Skeletal muscle cell (primary cell): ENCODE measurements at regions not wholly inside any gene's neighbourhood (a gene's known extent, or its start where the extent isn't known, plus 50 kb on each side); places are given as distances from the start of the nearest gene placed in this dataset.
A peak's percentile ranks its signal among the peaks of the same experiment; 100 is the strongest.
"Not testable (repeated sequence)": the region's sequence is repeated elsewhere in the genome, so short reads cannot be mapped to it uniquely, and the experiment has no call there.

Source experiments
- DNase-seq: peaks from one replicate; pipeline ENCODE4 v3.0.0-alpha.2; 2010; ENCODE audit warnings: low read depth
- H3K4me3 ChIP-seq: 2 replicates; pipeline ENCODE4 v1.5.1; 2011; ENCODE audit warnings: low read depth, mild to moderate bottlenecking, control low read depth, low read length, moderate library complexity

DNA sequence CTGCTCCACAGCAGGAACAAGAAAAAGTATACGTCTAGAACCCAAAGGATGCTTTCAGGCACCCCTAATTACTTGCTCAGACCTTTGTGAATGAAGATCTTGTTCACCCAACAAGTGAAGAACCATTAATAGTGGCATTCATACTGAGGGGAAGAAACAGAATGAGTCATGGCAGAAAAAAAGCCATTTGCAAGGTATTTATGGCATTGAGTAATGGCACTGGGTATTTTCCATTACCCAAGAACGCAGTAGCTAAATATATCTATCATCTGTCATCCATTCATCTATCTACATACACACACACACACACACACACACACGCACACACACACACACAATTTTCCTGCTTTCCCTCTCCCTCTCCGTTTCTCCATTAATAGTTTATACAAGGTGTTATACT, 56.4 kb upstream of the XIRP2 start:
- DNase-seq: no peak
- no peak overlapping the region for H3K4me3 ChIP-seq

DNA sequence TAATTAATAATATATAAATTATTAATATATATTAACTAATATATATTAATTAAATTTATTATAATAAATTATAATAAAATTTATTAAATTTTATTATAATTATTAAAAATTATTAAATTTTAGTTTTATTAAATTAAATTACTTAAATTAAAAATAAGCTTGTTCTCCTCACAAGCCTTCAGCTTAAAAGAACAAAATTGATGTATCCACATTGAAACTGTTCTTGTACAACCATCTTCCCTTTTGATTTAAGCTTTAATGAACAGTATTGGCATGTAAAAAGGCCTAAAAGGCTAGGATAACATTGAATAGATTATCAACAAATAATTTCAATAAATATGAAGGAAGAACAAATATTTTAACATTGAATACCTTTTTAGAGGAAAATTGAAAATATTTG, 62.4 kb upstream of the XIRP2 start:
- no peak for DNase-seq
- no peak overlapping the region for H3K4me3 ChIP-seq

DNA sequence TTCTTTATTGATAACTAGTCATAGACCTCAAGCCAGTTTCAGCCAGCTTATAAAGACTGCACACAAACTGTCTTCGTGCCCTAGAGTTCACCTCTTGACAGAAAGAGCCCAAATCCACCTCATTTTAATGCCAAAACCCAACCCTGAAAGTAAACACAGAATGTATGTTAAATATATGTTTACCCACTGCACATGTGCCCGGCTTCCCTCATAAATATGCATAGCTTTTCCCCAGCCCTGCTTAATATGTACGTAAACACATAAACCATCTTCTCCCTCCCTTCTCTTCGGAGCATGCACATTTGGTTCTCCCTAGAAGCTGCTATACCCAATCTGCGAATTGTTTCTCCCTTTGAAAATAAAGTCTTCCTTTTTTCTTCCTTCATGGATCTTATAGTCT, 73.9 kb upstream of the XIRP2 start:
- H3K4me3 ChIP-seq: no peak overlapping the region
- DNase-seq: no peak

DNA sequence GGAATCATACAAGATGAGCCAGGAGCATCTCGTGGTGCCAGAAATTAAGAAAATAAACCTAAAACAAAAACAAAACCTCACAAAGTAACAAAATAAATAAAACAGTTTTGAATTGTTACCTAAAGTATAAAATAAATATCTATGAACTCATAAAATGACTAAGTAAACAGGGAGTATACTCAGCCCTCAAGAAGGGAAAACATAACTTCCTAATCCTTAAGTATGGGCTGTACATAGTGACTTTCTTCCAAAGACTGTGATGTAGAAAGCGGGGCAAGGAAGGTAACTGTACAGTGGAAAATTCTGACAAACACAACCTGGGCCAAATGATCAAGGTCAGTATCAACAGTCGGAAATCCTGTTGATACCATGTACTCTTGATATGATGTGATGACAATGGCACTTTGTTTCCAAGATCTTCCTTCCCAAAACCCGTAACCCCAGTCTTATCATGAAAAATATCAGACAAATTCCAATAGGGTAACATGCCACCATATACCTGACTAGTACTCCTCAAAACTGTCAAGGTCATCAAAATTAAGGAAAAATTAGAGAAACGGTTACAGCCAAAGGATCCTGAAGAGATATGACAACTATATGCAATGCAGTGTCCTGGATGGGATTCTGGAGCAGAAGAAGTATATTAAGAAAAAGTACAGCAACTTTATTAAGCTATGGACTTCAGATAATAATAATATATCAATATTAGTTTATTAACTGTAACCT, 76.0 kb upstream of the XIRP2 start:
- H3K4me3 ChIP-seq: no peak overlapping the region
- DNase-seq: no peak

DNA sequence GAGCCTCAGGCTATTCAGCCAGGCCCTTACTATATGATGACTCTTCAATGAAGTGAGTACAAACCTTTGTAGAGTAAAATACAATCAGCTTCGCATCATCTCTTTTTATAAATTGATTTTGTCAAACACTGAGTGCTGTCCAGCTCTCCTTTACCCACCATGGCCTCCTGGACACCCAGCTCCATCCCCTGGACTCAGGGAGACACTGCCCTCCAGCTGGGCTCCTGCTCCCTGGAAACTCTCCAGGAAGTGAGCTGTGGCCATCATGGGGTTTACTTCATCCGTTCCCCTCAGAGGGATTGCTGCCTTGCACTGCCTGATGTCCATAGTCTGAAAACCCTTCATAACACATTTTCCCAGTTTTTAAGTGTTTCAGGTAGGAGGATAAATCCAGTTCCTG, 82.5 kb upstream of the XIRP2 start:
- no peak for DNase-seq
- no peak overlapping the region for H3K4me3 ChIP-seq

DNA sequence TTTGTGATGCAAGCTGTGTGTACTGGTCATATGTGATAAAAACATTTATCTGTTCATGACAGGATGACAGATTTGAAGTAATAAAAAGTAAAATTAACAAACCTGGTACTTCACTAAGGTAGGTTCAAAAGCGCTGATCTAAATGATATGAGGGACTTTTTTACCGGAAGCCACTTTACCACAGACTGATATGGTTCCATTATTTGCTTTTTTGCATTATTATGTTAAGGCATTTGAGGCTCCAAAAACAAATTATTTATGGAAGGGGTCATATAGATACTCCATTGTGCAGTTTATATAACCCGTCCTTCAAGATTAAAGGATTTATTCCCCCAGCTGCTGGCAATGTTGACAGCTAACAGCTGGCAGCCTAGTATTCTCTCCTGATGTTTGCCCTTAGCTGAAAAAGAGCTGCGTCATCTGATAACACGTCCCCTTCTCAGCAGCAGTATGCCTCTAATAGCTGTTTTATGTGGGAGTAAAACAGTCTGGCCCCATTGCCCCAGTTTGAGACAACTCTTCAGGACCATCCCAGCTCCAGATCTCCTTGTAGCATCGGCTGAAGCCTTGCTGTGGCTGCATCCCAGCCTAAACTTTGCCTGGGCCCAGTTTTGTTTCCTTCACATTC, 84.8 kb upstream of the XIRP2 start:
- peak; percentile 8 for DNase-seq

DNA sequence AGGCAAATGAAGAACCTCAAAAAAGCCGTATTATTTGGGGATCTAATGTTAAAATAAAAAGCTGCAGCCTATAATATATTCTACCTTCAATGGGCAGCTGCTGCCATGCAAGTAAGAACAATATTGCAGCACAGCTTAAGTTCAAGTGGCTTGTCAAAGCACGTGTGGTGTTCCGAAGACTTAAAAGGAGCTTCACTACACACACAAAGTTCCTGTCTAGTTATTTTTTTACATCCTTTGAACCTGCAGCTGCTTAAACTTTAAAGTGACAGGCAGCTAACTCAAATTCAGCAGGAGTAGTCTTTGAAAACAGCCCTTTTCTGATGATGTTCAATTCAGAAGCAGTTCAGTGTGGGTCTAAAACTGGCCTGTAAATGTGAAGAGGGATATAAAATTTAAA, 85.8 kb upstream of the XIRP2 start:
- H3K4me3 ChIP-seq: no peak overlapping the region
- DNase-seq: no peak

More for the DNA sequence above, 84.8 kb upstream of the XIRP2 start:
- H3K4me3 ChIP-seq: no peak overlapping the region

DNA sequence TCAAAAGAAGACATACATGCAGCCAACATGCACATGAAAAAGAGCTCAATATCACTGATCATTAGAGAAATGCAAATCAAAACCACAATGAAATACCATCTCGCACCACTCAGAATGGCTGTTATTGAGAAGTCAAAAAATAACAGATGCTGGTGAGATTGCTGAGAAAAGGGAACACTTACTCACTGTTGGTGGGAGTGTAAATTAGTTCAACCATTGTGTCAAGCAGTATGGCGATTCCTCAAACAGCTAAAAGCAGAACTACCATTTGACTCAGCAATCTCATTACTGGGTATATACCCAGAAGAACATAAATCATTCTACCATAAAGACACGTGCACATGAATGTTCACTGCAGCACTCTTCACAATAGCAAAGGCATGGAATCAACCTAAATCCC, 95.5 kb upstream of the XIRP2 start:
- no peak for DNase-seq
- no peak overlapping the region for H3K4me3 ChIP-seq

DNA sequence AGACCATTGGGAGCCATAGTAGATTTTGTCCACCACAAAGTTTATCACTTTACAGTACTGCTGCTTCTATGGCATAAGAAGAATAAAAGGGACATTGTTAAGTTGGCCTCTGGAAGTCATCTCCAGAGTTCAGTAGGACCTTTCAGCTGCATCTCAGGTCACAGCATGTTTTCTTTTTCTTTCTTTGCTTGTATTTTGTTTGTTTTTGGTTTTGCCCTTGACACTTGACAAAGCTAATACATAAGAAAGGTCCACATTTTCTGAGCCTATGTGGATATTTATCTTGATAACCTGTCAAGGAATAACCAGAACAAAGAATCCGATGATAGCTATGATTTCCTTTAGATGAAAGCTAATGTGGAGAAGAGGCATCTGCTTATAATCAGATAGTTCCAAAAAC, 101.6 kb upstream of the XIRP2 start:
- DNase-seq: no peak
- H3K4me3 ChIP-seq: no peak overlapping the region

DNA sequence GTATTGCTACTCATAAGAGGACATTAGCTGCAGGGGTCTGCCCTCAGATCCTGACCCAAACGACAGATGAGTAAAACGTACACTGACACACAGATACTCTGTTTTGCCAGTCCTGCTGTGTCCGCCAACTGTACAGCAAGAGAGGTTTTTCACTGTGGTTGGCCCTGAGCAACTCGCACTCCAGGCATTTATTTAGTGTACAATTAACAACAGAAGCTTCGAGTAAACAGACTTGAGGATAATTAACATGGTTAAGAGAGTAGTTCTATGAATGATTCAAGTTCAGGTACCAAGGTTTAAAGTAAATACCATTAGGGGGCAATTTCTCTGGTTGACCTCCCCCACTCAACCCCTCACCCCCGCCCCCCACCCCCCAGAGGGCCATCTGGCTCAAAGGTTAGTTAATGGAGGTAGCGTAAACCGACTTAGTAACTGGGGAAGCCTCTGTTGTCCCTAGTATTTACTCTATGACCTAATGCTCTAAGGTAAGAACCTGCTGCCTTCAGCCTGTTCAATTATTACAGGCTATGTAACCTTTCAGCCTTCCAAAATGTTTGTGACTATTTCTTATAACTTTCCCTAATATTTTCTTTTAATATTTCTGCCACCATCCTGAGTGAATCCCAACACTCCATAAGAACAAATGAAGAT, 103.9 kb upstream of the XIRP2 start:
- no peak overlapping the region for H3K4me3 ChIP-seq

DNA sequence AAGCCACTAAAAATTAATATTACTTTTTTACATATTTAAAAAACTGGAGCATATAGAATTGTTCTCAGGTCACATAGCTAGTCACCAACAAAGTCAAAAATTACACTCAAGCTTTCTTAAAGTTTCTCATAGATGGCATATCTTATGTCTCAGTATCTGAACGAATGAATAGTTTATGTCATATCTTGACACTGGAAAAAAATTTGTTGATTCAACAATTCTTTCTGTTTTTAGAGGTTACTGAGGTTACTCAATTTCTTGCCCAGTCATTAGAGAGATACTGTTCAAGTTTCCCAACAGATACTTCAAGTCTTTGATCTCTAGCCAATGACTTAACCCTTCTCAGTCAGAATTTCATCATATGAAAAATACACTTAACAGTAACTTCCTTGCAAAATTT, 113.1 kb upstream of the XIRP2 start:
- DNase-seq: no peak
- H3K4me3 ChIP-seq: no peak overlapping the region

More for the DNA sequence above, 103.9 kb upstream of the XIRP2 start:
- DNase-seq: no peak

DNA sequence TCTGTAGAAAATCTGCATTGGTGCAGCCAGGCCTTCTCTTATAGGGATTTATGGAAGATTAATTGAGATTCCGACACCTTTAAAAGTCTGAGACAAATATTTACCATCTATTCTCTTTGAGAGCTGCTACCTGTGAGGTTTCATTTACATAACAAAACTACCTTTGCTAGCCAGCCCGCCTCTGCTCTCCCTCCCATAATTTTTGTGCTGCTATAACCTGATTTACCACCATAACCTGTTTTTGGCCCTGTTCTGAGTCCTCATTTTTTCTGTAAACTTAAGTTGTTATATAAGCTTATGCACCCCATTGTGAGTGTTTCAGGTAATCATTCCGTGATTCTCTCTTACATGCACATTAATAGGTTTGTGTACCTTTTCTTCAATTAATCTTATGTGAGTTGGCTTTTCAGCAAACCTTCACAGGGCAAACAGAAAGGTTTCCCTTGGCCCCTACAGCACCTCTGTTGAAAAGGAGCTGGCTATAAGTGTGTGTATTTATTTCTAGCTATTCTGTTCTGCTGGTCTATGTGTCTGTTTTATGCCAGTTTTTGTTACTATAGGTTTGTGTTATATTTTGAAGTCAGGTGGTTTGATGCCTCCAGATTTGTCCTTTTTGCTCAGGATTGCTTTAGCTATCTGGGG, 114.9 kb upstream of the XIRP2 start:
- H3K4me3 ChIP-seq: no peak overlapping the region
- DNase-seq: no peak

DNA sequence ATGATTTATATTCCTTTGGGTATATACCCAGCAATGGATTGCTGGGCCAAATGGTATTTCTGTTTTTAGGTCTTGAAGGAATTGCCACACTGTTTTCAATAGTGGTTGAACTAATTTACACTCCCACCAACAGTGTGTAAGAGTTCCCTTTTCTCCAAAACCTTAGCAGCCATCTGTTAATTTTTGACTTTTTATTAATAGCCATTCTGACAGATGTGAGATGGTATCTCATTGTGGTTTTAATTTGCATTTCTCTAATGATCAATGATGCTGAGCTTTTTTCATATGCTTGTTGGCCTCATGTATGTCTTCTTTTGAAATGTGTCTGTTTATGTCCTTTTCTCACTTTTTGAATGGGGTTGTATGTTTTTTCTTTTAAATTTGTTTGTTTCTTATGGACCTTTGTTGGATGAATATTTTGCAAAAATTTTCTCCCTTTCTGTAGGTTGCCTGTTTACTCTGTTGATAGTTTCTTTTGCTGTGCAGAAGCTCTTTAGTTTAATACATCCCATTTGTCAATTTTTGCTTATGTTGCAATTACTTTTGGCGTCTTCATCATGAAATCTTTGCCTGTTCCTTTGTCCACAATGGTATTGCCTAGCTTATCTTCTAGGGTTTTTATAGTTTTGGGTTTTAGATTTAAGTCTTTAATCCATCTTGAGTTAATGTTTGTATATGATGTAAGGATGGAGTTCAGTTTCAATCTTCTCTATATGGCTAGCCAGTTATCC, 119.7 kb upstream of the XIRP2 start:
- no peak overlapping the region for H3K4me3 ChIP-seq
- DNase-seq: no peak

DNA sequence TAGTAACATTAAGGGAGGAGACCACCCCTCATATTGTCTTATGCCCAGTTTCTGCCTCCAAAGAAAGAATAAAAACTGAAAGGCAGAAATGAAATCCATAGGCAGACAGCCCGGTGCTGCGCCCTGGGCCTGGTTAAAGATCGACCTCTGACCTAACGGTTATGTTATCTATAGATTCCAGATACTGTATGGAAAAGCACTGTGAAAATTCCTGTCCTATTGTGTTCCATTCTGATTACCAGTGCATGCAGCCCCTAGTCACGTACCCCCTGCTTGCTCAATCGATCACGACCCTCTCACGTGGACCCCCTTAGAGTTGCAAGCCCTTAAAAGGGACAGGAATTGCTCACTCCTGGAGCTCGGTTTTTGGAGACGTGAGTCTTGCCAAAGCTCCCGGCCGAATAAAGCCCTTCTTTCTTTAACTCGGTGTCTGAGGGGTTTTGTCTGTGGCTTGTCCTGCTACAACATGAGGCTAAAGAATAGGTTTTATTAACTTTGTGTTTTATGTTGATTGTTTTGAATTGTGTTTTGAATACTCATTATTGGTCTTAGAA, 121.4 kb upstream of the XIRP2 start:
- not testable (repeated sequence) for H3K4me3 ChIP-seq, DNase-seq

DNA sequence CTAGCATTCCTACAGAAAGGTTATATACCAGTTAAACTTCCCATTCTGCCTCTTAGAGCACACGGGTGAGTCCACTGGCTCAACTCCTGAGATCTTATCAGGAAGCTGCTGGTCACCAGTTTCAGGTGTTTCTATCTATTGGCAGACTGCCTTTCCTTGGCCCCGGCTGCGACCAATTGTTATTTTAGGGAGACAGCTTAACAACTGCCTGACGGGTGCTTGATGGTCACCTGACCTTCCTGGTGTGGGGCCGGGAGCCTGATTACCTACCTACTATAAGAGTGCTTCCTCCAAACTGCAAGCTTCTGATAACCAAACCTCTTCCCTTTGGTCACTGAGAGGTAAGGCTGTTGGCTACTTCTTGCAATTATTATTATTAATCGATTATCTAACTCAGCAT, 122.1 kb upstream of the XIRP2 start:
- no peak overlapping the region for H3K4me3 ChIP-seq
- DNase-seq: no peak

DNA sequence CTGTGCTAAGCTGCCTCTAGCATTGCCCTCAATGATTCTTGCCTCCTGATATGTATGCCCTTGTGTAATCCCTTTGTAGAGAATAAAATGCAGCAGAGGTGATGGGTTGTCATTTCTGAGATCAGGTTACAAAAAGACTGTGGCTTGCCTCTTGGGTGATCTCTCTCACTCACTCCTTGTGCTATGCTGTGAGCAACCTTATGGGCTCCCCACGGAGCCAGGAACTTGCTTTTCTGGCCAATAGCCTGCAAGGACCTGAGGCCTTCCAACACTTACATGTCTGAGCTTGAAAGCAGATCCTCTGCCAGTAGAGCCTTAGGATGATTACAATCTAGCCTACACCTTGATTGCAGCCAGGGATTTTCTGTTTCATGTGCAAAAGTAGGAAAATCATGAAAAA, 123.1 kb upstream of the XIRP2 start:
- no peak for DNase-seq
- no peak overlapping the region for H3K4me3 ChIP-seq

DNA sequence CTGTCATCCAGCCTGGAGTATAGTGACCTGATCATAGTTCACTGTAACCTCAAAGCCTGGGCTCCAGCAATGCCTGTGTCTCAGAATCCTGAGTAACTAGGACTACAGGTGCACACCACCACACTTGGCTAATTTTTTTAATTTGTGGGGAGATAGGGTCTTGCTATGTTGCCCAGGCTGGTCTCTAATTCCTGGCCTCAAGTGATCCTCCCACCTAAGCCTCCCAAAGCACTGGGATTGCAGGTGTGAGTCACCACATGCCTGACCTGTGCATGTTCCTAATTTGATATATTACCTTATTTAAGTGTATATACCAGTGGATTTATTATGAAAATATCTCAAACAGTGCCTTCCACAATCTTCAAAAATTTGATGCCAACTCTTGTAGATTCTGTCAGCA, 123.6 kb upstream of the XIRP2 start:
- no peak overlapping the region for H3K4me3 ChIP-seq
- no peak for DNase-seq

DNA sequence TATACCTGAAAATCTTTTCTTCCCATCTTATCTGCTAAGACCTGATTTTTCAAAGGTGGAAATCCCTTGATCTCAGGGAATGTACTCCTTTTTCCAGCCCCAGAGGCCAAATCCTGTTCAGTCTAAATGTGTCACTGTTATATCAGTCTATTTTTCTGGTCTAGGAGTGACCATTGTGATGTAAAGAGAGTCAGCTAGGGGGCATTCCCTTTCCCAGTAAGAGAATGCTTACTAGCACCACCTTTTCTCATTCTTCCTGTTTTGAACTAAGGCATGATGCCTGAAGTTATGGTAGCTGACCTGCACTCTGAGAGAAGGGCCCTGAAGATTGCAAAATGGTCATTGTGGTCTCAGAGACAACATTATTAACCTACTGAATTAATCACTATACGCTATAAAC, 124.1 kb upstream of the XIRP2 start:
- no peak for DNase-seq
- H3K4me3 ChIP-seq: no peak overlapping the region

DNA sequence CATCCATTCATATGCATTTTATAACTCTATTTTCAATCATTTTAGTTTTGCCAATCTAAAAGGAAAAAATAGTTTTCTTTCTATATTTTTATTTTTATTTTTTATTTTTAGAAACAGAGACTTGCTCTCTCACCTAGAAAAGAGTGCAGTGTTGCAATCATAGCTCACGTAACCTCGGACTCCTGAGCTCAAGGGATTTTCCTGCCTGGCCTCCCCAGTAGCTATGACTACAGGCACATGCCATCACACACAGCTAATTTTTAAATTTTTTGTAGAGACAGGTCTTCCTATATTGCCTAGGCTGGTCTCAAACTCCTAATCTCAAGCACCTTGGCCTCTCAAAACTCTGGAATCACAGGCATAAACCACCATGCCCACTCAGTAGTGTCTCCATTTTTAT, 125.5 kb upstream of the XIRP2 start:
- no peak for DNase-seq

DNA sequence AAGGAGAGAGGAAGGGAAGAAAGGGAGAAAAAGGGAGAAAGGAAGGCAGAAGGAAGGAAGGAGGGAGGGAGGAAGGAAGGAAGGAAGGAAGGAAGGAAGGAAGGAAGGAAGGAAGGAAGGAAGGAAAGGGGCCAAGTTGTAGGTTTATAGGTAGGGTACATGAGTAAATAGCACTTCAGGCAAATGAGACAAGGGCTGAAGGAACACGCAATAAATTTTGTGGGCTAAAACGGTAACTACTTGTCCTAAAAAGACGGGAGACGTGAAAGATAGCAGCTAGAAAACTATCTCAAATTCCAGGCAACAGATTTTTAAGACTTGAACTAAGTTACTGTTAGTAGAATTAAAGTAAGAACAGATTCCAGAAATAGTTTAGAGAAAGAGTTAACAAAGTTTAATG, 129.3 kb upstream of the XIRP2 start:
- H3K4me3 ChIP-seq: no peak overlapping the region
- no peak for DNase-seq

More for the DNA sequence above, 125.5 kb upstream of the XIRP2 start:
- H3K4me3 ChIP-seq: no peak overlapping the region
